Fibroblast of mammary gland (primary cell): ENCODE measurements at regions not wholly inside any gene's neighbourhood (a gene's known extent, or its start where the extent isn't known, plus 50 kb on each side); places are given as distances from the start of the nearest gene placed in this dataset.

Source experiments
- DNase-seq: peaks from one replicate; pipeline ENCODE4 v3.0.0-alpha.2; 2010; ENCODE audit warnings: low read depth
- H3K4me3 ChIP-seq: 2 replicates; pipeline ENCODE4 v1.5.1; 2011; ENCODE audit warnings: low read depth, mild to moderate bottlenecking, low read length, moderate library complexity; ENCODE audit not compliant: control insufficient read depth
- TF ChIP-seq, protein P1 (sequence below): conservative IDR thresholded peaks from 2 replicates; pipeline ENCODE4 v1.5.1; 2011; ENCODE audit warnings: low read depth, low read length, inconsistent platforms; ENCODE audit not compliant: control insufficient read depth, insufficient read depth

- no peak overlapping the region for H3K4me3 ChIP-seq
- no peak for DNase-seq
- TF ChIP-seq, protein P1, sequence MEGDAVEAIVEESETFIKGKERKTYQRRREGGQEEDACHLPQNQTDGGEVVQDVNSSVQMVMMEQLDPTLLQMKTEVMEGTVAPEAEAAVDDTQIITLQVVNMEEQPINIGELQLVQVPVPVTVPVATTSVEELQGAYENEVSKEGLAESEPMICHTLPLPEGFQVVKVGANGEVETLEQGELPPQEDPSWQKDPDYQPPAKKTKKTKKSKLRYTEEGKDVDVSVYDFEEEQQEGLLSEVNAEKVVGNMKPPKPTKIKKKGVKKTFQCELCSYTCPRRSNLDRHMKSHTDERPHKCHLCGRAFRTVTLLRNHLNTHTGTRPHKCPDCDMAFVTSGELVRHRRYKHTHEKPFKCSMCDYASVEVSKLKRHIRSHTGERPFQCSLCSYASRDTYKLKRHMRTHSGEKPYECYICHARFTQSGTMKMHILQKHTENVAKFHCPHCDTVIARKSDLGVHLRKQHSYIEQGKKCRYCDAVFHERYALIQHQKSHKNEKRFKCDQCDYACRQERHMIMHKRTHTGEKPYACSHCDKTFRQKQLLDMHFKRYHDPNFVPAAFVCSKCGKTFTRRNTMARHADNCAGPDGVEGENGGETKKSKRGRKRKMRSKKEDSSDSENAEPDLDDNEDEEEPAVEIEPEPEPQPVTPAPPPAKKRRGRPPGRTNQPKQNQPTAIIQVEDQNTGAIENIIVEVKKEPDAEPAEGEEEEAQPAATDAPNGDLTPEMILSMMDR: no peak
Measured at GRCh38 chr6:113394216-113394615, 462.9 kb upstream of the MARCKS start.

GRCh38 chr6:113394729-113395128 lies 462.4 kb upstream of the MARCKS start:
- no peak for DNase-seq
- H3K4me3 ChIP-seq: no peak overlapping the region

GRCh38 chr6:113396730-113397129 lies 460.4 kb upstream of the MARCKS start:
- TF ChIP-seq, protein P1: no peak
- no peak overlapping the region for H3K4me3 ChIP-seq
- no peak for DNase-seq

More at GRCh38 chr6:113394729-113395128, 462.4 kb upstream of the MARCKS start:
- TF ChIP-seq, protein P1: no peak

DNA sequence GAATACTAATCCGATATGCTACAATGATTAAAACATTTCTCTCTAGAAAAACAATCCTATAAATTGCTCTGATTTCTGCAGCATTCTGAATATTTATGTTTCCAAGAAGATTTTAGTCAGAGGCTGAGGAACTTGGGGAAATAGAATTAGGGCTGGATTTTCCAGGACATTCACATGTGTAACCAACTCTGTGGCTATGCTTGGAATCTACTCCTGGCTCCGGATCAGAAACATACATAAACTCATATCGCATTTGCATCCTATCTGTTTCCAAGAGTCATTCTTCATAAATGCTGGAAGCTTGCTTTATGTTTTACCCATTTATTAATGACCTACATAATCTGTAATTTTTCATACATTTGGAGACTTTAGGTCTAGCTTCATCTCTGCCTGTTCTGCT lies 459.9 kb upstream of the MARCKS start:
- no peak overlapping the region for H3K4me3 ChIP-seq
- TF ChIP-seq, protein P1: no peak
- no peak for DNase-seq

GRCh38 chr6:113401231-113401630 lies 455.9 kb upstream of the MARCKS start:
- H3K4me3 ChIP-seq: no peak overlapping the region
- no peak for DNase-seq
- TF ChIP-seq, protein P1: no peak

- TF ChIP-seq, protein P1: no peak
Measured at GRCh38 chr6:113402544-113402943, 454.6 kb upstream of the MARCKS start.

DNA sequence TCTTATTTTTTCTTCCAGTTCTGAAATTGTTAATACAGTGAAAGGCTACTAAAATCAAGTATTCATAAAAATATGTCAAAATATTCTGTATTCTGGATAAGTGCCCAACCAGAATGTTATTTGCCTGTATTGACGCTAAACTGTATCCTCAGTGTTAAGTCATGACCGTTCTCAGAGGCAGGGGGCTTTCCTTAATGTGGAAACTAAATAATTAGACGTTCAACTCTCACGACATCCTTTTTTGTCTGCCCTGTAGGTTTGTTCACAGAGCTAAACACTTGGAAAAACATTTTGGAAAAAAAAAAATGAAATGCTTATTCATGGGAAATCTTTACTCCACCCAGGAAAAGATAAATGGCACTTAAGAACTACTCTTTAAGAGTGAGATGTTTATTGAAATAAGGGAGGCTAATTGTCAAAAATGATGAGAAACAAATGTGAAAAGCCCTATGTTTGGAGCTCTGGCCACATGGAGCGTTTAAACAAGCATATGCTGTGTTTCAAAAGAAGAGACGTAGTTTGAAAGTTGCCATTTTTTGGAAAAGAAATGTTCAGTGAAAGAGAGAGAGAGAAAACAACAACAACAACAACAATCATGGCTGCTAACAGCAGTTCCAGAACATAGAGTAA lies 453.1 kb upstream of the MARCKS start:
- H3K4me3 ChIP-seq: no peak overlapping the region
- no peak for DNase-seq
- TF ChIP-seq, protein P1: no peak

More at GRCh38 chr6:113402544-113402943, 454.6 kb upstream of the MARCKS start:
- H3K4me3 ChIP-seq: no peak overlapping the region
- DNase-seq: no peak
